ENCODE measurements at regions not wholly inside any gene's neighbourhood (a gene's known extent, or its start where the extent isn't known, plus 50 kb on each side); places are given as distances from the start of the nearest gene placed in this dataset.

DNA sequence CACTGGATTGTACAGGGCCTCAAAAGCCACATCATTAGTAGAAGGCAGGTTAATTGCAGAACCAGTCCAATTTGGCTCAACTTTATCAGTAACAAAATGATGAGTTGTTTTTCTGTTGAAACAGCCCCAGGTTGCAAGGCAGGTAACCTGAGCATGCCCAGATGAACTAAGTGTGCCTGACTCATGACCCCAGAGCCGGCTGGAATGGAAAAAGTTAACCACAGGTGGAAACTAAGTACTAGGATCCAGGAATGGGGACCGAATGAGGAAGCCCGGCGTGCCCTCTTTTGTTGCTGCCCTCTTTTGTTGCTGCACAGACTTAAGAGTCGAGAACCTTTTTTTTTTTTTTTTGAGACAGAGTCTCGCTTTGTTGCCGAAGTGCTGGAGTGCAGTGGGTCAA, 79.5 kb upstream of the YWHAQ start:
- TF ChIP-seq NFRKB (IDR thresholded peaks at IDR 0.05) (no peak), SP1 (IDR thresholded peaks at IDR 0.05) (no peak), FOXA1 (IDR thresholded peaks at IDR 0.05) (no peak), CTBP1 (IDR thresholded peaks at IDR 0.05; ENCODE audit: borderline replicate concordance) (no peak), FOXK2 (IDR thresholded peaks at IDR 0.05) (no peak)
- TF ChIP-seq, protein P1, sequence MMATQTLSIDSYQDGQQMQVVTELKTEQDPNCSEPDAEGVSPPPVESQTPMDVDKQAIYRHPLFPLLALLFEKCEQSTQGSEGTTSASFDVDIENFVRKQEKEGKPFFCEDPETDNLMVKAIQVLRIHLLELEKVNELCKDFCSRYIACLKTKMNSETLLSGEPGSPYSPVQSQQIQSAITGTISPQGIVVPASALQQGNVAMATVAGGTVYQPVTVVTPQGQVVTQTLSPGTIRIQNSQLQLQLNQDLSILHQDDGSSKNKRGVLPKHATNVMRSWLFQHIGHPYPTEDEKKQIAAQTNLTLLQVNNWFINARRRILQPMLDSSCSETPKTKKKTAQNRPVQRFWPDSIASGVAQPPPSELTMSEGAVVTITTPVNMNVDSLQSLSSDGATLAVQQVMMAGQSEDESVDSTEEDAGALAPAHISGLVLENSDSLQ (IDR thresholded peaks at IDR 0.05): no peak

All from HEK293T (cell line).